Thyroid gland (tissue), 4 donors: ENCODE measurements at regions not wholly inside any gene's neighbourhood (a gene's known extent, or its start where the extent isn't known, plus 50 kb on each side); places are given as distances from the start of the nearest gene placed in this dataset.

ENCODE experiments used
- CTCF ChIP-seq, 6 experiments: fragments of 200-600 bp in 3 of 6; fragments of 450-650 bp in 3 of 6; sonication (generic) in 3 of 6; IDR thresholded peaks; one replicate each; pipeline ENCODE4 v1.5.1; 2016 to 2019; ENCODE audit warnings: antibody characterized with exemption in 6 of 6, mild to moderate bottlenecking in 2 of 6, inconsistent platforms in 1 of 6, moderate library complexity in 1 of 6
- POLR2A ChIP-seq, 2 donors: fragments of 450-650 bp; IDR thresholded peaks; one replicate each; pipeline ENCODE4 v1.6.1; 2017; ENCODE audit warnings: antibody characterized with exemption in 2 of 2, mild to moderate bottlenecking in 2 of 2, moderate library complexity in 1 of 2

GRCh38 chr5:12745537-12745936 is 841.3 kb upstream of the CTNND2 start:
- TF ChIP-seq CTCF (IDR thresholded peaks at IDR 0.05) (no peak), POLR2A (IDR thresholded peaks at IDR 0.05) (no peak)
